GM12864 (cell line): ENCODE measurements at regions not wholly inside any gene's neighbourhood (a gene's known extent, or its start where the extent isn't known, plus 50 kb on each side); places are given as distances from the start of the nearest gene placed in this dataset.
"Not testable (repeated sequence)": the region's sequence is repeated elsewhere in the genome, so short reads cannot be mapped to it uniquely, and the experiment has no call there.

Source experiments
- DNase-seq: peaks from one replicate; pipeline ENCODE4 v3.0.0-alpha.2; 2011; ENCODE audit warnings: low read depth
- H3K4me3 ChIP-seq: 2 replicates; pipeline ENCODE4 v1.5.1; 2011; ENCODE audit warnings: mild to moderate bottlenecking, low read depth, low read length, control low read depth

- not testable (repeated sequence) for DNase-seq, H3K4me3 ChIP-seq
Observed at GRCh38 chr16:88237761-88238415, 144.9 kb upstream of the ZNF469 start.

- not testable (repeated sequence) for DNase-seq, H3K4me3 ChIP-seq
Observed at GRCh38 chr16:88238732-88239274, 144.0 kb upstream of the ZNF469 start.

- not testable (repeated sequence) for H3K4me3 ChIP-seq, DNase-seq
Observed at GRCh38 chr16:88240118-88240517, 142.6 kb upstream of the ZNF469 start.

GRCh38 chr16:88240776-88241175 lies 142.0 kb upstream of the ZNF469 start:
- H3K4me3 ChIP-seq, result not testable (repeated sequence)

GRCh38 chr16:88241404-88242311 lies 141.1 kb upstream of the ZNF469 start:
- not testable (repeated sequence) for H3K4me3 ChIP-seq, DNase-seq

More at GRCh38 chr16:88240776-88241175, 142.0 kb upstream of the ZNF469 start:
- not testable (repeated sequence) for DNase-seq

GRCh38 chr16:88242312-88243295 lies 140.2 kb upstream of the ZNF469 start:
- H3K4me3 ChIP-seq, DNase-seq: not testable (repeated sequence)

- not testable (repeated sequence) for H3K4me3 ChIP-seq, DNase-seq
Observed at GRCh38 chr16:88243921-88244320, 138.8 kb upstream of the ZNF469 start.

GRCh38 chr16:88245241-88246081 lies 137.3 kb upstream of the ZNF469 start:
- not testable (repeated sequence) for H3K4me3 ChIP-seq, DNase-seq

GRCh38 chr16:88246955-88247582 lies 135.7 kb upstream of the ZNF469 start:
- not testable (repeated sequence) for H3K4me3 ChIP-seq, DNase-seq

GRCh38 chr16:88247583-88247966 lies 135.2 kb upstream of the ZNF469 start:
- H3K4me3 ChIP-seq, DNase-seq: not testable (repeated sequence)

- not testable (repeated sequence) for DNase-seq, H3K4me3 ChIP-seq
Observed at GRCh38 chr16:88248761-88249160, 134.0 kb upstream of the ZNF469 start.

GRCh38 chr16:88250381-88250780 lies 132.4 kb upstream of the ZNF469 start:
- H3K4me3 ChIP-seq, DNase-seq: not testable (repeated sequence)

- not testable (repeated sequence) for DNase-seq, H3K4me3 ChIP-seq
Observed at GRCh38 chr16:88252057-88252794, 130.5 kb upstream of the ZNF469 start.

- DNase-seq, H3K4me3 ChIP-seq: not testable (repeated sequence)
Observed at GRCh38 chr16:88258141-88258540, 124.6 kb upstream of the ZNF469 start.

GRCh38 chr16:88258764-88259525 lies 123.8 kb upstream of the ZNF469 start:
- not testable (repeated sequence) for H3K4me3 ChIP-seq

GRCh38 chr16:88259538-88259937 lies 123.2 kb upstream of the ZNF469 start:
- H3K4me3 ChIP-seq, DNase-seq: not testable (repeated sequence)

More at GRCh38 chr16:88258764-88259525, 123.8 kb upstream of the ZNF469 start:
- DNase-seq, result not testable (repeated sequence)
